ENCODE measurements at regions not wholly inside any gene's neighbourhood (a gene's known extent, or its start where the extent isn't known, plus 50 kb on each side); places are given as distances from the start of the nearest gene placed in this dataset.

DNA sequence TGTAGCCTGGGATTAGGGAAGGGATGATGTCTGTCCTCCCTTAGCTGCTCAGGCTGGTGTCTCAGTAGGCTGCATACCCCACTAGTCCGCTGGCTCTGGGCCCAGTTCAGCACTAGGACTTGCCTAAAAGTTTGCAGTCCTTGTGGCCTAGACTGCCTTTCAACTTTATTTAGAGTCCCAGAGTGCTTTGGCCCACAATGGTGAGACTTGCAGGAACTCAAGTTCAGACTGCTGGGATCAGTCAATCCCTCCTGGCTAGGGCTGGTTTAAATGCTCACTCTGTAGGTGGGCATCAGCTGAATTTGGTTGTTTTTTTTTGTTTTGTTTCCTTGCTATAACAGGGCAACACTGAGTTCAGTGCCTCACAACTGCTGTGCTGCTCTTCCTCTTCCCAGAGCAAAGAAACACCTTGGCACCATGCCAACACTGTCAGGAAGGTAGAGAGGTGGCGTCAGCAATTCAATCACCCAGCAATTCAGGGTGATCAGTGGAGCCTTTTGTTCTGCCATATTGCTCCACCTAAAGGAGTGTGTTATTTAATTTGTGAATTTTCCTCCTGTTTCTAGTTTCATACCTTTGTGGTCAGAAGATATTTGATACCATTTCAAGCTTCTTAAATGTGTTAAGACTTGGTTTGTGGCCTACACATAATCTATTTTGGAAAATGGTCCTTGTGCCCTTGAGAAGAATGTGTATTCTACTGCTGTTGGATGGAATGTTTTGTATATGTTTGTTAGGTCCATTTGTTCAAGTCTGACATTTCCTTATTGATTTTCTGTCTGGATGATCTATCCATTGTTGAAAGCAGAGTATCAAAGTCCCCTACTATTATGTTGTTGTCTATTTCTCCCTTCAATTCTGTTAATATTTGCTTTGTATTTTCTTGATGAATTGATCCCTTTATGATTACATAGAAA is 284.0 kb upstream of the PMFBP1 start:
- Histone ChIP-seq H3K27me3 (replicated peaks in 1 of 4; ENCODE audit: control insufficient read depth in 3 of 4, extremely low read depth in 1 of 4, insufficient read depth in 3 of 4, low read length in 3 of 4) (no peaks in the 10 kb centered on the region), H2BK15ac (ENCODE audit: low read length) (no peak overlapping the region), H3K4me1 (replicated peaks in 1 of 4; ENCODE audit: control insufficient read depth in 3 of 4, insufficient read depth in 4 of 4, low read length in 3 of 4) (no peaks in the 10 kb centered on the region), H3K36me3 (ENCODE audit: control insufficient read depth in 2 of 4, insufficient read depth in 4 of 4, low read length in 3 of 4) (no peaks in the 10 kb centered on the region), H2BK20ac (ENCODE audit: low read length) (no peak overlapping the region), H3K18ac (ENCODE audit: extremely low read depth, low read length) (no peak overlapping the region), H3K23me2 (ENCODE audit: low read depth, low read length) (no peaks in the 10 kb centered on the region), H3K79me1 (ENCODE audit: low read depth, low read length) (no peaks in the 10 kb centered on the region), H2BK12ac (ENCODE audit: low read depth, low read length) (no peak overlapping the region), H2BK5ac (ENCODE audit: low read depth, low read length) (no peak overlapping the region), H4K20me1 (replicated peaks in 1 of 2; ENCODE audit: control insufficient read depth in 1 of 2, insufficient read depth in 2 of 2, low read length in 2 of 2) (no peaks in the 10 kb centered on the region), H3K56ac (replicated peaks; ENCODE audit: insufficient read length, low read depth, low read length) (no peak overlapping the region), H3K9me3 (ENCODE audit: insufficient read depth in 2 of 2, low read depth in 1 of 2, low read length in 1 of 2) (0 out of 4 replicates have a peak, but pooled peaks cover 0 to 7% of the 10 kb centered on the region in 2 experiments), H4K5ac (ENCODE audit: insufficient read length, low read depth, low read length) (no peak overlapping the region), H2AK5ac (ENCODE audit: low read depth, low read length) (no peak overlapping the region), H3K23ac (ENCODE audit: insufficient read length) (no peak overlapping the region), H3K14ac (ENCODE audit: insufficient read length) (no peak overlapping the region), H2AFZ (ENCODE audit: low read length) (no peak overlapping the region), H3K27ac (ENCODE audit: low read depth, low read length) (no peak overlapping the region), H3K9ac (replicated peaks in 1 of 4; ENCODE audit: extremely low read depth in 1 of 4, low read depth in 3 of 4, low read length in 3 of 4) (no peak overlapping the region), H3K4me3 (ENCODE audit: extremely low read depth in 1 of 4, insufficient read depth in 2 of 4, low read depth in 3 of 4, low read length in 4 of 4) (no peak overlapping the region), H2BK120ac (replicated peaks; ENCODE audit: low read depth, low read length) (no peak overlapping the region), H3K4me2 (ENCODE audit: insufficient read depth in 1 of 2, low read depth in 2 of 2, low read length in 2 of 2) (no peak overlapping the region), H3K4ac (replicated peaks; ENCODE audit: insufficient read length, low read depth, low read length) (no peak overlapping the region), H4K8ac (ENCODE audit: extremely low read depth, insufficient read depth, low read length) (no peak overlapping the region), H3K79me2 (ENCODE audit: control insufficient read depth in 1 of 2, insufficient read depth in 2 of 2, low read length in 2 of 2) (no peaks in the 10 kb centered on the region), H4K91ac (replicated peaks; ENCODE audit: insufficient read length, low read length) (no peak overlapping the region)
- ChIA-PET CTCF (ENCODE audit: partially characterized antibody) (interaction anchor here (0.6 to 1.6 kb wide), 3 partner anchors 10 to 539 kb away, joined by 3 to 19 read pairs (median 3); no protein-coding TSS in a partner anchor), POLR2A (ENCODE audit: partially characterized antibody) (interaction anchor here (0.9 kb wide), 1 partner anchor 31 kb away, joined by 3 read pairs; no protein-coding TSS in a partner anchor)
- no peak for TF ChIP-seq JUND (IDR thresholded peaks at IDR 0.05; ENCODE audit: low read length)
- TF ChIP-seq, protein P1, sequence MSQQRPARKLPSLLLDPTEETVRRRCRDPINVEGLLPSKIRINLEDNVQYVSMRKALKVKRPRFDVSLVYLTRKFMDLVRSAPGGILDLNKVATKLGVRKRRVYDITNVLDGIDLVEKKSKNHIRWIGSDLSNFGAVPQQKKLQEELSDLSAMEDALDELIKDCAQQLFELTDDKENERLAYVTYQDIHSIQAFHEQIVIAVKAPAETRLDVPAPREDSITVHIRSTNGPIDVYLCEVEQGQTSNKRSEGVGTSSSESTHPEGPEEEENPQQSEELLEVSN (IDR thresholded peaks at IDR 0.05): no peak
- TF ChIP-seq HDAC2 (IDR thresholded peaks at IDR 0.05; ENCODE audit: borderline replicate concordance in 1 of 2, low read depth in 2 of 2, low read length in 2 of 2): no peak
- TF ChIP-seq RXRA (IDR thresholded peaks at IDR 0.05; ENCODE audit: insufficient read depth, low read depth, low read length): no peak
- TF ChIP-seq RAD21 (IDR thresholded peaks at IDR 0.05 in 1 of 2, conservative IDR thresholded peaks at IDR 0.05 in 1 of 2; ENCODE audit: low read depth in 2 of 2, low read length in 2 of 2): no peak
- DNase-seq (ENCODE audit: low read depth in 1 of 2, low spot score in 2 of 2) (no peak), FAIRE-seq (no peak)
- 95% methylated on average over 2 of the region's 2 CpGs; no CpG with 5 or more reads in 1 of the 2 experiments for WGBS, 2 experiments (ENCODE audit: extremely low coverage in 1 of 2, insufficient coverage in 1 of 2, insufficient read length in 1 of 2, insufficient replicate concordance in 2 of 2, low coverage in 1 of 2, low lambda C conversion rate in 2 of 2, missing lambda C conversion rate in 1 of 2)
